Suprapubic skin (tissue), 4 donors: ENCODE measurements at regions not wholly inside any gene's neighbourhood (a gene's known extent, or its start where the extent isn't known, plus 50 kb on each side); places are given as distances from the start of the nearest gene placed in this dataset.

Source experiments
- DNase-seq, 2 donors: peaks; one replicate each; pipeline ENCODE4 v3.0.0-alpha.2; 2019; ENCODE audit warnings: low spot score in 2 of 2
- H3K27ac ChIP-seq: fragments of 200-600 bp; sonication (generic); one replicate; pipeline ENCODE4 v1.5.1; 2019
- H3K27me3 ChIP-seq: fragments of 200-600 bp; sonication (generic); one replicate; pipeline ENCODE4 v1.5.1; 2019
- H3K36me3 ChIP-seq: fragments of 200-600 bp; sonication (generic); one replicate; pipeline ENCODE4 v1.5.1; 2019
- H3K4me1 ChIP-seq: fragments of 200-600 bp; sonication (generic); one replicate; pipeline ENCODE4 v1.5.1; 2019
- H3K4me3 ChIP-seq: fragments of 200-600 bp; sonication (generic); one replicate; pipeline ENCODE4 v1.5.1; 2019; ENCODE audit warnings: mild to moderate bottlenecking
- H3K9me3 ChIP-seq: fragments of 200-600 bp; sonication (generic); one replicate; pipeline ENCODE4 v1.5.1; 2019
- EP300 ChIP-seq: sonication (generic); formaldehyde crosslinking; IDR thresholded peaks from one replicate; pipeline ENCODE4 v1.6.1; 2017; ENCODE audit warnings: antibody characterized with exemption
- POLR2A ChIP-seq, 2 donors: fragments of 450-650 bp; IDR thresholded peaks; one replicate each; pipeline ENCODE4 v1.6.1; 2017; ENCODE audit warnings: antibody characterized with exemption in 2 of 2, mild to moderate bottlenecking in 2 of 2, moderate library complexity in 2 of 2
- POLR2AphosphoS5 ChIP-seq, 3 donors: sonication (generic); formaldehyde crosslinking; IDR thresholded peaks; one replicate each; pipeline ENCODE4 v1.6.1; 2017; ENCODE audit warnings: antibody characterized with exemption in 3 of 3
- WGBS: methylation state at CpG from one replicate; pipeline ENCODE4 v1.1.5; 2018; 5-methylcytosine and 5-hydroxymethylcytosine counted together
- TF ChIP-seq, protein P1 (sequence below), 2 donors: fragments of 200-600 bp in 1 of 2; fragments of 450-650 bp in 1 of 2; sonication (generic) in 1 of 2; IDR thresholded peaks; one replicate each; pipeline ENCODE4 v1.5.1; 2016 to 2019; ENCODE audit warnings: antibody characterized with exemption in 2 of 2, mild to moderate bottlenecking in 1 of 2, moderate library complexity in 1 of 2

DNA sequence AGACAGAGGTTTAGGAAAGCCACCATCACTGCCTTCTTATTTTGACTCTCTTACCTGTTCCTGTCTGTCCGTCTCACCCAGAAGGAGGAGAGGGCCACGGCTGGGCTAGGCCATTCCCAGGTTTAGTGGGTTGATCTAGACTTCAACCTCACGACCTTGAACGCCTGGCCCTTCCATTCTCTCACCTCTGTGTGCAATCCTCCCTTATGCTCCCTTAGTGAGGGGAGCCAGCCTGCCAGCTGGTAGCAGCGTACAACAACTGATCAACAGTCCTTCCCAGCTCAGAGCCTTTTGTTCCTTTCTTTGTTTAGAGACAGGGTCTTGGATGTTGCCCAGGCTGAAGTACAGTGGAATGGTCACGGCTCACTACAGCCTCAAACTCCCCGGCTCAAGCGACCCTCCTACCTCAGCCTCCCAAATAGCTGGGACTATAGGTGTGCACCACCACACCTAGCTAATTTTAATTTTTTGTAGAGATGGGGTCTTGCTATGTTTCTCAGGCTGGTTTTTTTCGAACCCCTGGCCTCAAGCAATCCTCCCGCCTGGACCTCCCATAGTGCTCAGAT is 123.9 kb downstream of the ZNF664 start:
- no peaks in the 10 kb centered on the region for H3K4me1 ChIP-seq
- 91% methylated on average over 10 of the region's 10 CpGs for WGBS
- H3K4me3 ChIP-seq = no peak overlapping the region
- H3K27ac ChIP-seq = no peak overlapping the region
- no peaks in the 10 kb centered on the region for H3K36me3 ChIP-seq
- DNase-seq = no peak
- H3K9me3 ChIP-seq = no peaks in the 10 kb centered on the region
- TF ChIP-seq POLR2A (IDR thresholded peaks at IDR 0.05) (no peak), EP300 (no peak), POLR2AphosphoS5 (IDR thresholded peaks at IDR 0.05) (no peak)
- TF ChIP-seq, protein P1, sequence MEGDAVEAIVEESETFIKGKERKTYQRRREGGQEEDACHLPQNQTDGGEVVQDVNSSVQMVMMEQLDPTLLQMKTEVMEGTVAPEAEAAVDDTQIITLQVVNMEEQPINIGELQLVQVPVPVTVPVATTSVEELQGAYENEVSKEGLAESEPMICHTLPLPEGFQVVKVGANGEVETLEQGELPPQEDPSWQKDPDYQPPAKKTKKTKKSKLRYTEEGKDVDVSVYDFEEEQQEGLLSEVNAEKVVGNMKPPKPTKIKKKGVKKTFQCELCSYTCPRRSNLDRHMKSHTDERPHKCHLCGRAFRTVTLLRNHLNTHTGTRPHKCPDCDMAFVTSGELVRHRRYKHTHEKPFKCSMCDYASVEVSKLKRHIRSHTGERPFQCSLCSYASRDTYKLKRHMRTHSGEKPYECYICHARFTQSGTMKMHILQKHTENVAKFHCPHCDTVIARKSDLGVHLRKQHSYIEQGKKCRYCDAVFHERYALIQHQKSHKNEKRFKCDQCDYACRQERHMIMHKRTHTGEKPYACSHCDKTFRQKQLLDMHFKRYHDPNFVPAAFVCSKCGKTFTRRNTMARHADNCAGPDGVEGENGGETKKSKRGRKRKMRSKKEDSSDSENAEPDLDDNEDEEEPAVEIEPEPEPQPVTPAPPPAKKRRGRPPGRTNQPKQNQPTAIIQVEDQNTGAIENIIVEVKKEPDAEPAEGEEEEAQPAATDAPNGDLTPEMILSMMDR (IDR thresholded peaks at IDR 0.05) = no peak
- H3K27me3 ChIP-seq = no peaks in the 10 kb centered on the region

DNA sequence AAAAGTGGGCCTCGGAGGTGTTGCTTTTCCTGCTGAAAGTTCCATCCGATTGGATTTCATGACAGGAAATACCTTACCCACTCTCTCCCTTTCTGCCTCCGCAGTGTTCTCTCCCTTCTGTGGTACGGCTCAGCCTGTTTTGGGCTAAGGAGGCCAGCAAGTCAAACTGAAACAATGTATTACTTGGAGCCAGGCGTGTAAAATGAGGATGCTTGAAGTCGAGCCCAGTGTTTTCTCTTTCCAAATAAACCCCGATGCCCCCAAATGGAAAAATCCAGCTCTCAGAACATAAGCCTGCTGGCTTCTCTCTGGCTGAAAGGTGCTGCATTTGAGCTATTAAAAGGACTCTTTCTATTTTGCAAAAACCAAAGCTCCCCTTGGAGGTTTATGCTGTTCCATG is 124.7 kb downstream of the ZNF664 start:
- Histone ChIP-seq H3K27me3 (no peaks in the 10 kb centered on the region), H3K4me3 (no peak overlapping the region), H3K36me3 (no peaks in the 10 kb centered on the region), H3K4me1 (no peaks in the 10 kb centered on the region), H3K27ac (no peak overlapping the region), H3K9me3 (no peaks in the 10 kb centered on the region)
- 32% methylated on average over 7 of the region's 7 CpGs for WGBS
- DNase-seq = no peak
- TF ChIP-seq, protein P1 (IDR thresholded peaks at IDR 0.05) = no peak
- no peak for TF ChIP-seq POLR2A (IDR thresholded peaks at IDR 0.05)

DNA sequence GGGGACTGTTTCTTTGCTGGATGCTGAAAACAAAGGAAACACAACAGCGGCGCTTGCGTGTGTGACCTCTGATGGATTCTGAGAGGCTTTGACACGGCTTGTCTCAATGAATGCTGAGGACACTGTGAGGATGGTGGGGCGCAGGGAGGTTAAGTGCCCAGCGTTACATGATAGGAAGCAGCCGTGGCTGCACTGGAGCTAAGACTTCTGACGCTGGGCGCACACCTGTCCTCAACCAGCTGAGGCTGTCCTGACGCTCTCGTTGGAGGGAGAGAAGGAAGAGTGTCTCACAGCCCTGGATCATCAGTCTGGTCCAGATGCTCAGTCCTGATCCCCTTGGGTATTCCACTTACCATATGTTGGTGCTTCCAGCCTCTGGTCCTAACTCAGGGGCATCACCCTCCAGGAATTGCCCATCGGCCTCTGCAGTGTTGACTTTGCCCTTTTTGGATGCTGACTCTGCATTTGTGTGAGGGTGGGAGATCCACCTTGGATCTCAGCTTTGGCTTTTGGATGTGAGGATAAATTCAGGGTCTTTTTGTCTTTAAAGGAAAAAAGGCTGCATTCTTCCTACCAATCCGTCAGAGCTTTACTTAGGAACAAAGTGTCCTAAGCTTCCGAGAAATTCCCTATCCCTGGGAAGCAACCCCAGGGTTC is 125.2 kb downstream of the ZNF664 start:
- H3K36me3 ChIP-seq = no peaks in the 10 kb centered on the region
- H3K27ac ChIP-seq = no peak overlapping the region
- H3K9me3 ChIP-seq = no peaks in the 10 kb centered on the region
- no peaks in the 10 kb centered on the region for H3K27me3 ChIP-seq
- H3K4me1 ChIP-seq = no peaks in the 10 kb centered on the region
- DNase-seq = no peak
- TF ChIP-seq, protein P1 (IDR thresholded peaks at IDR 0.05) = no peak
- TF ChIP-seq POLR2AphosphoS5 (IDR thresholded peaks at IDR 0.05) (no peak), POLR2A (IDR thresholded peaks at IDR 0.05) (no peak), EP300 (no peak)
- no peak overlapping the region for H3K4me3 ChIP-seq
- 76% methylated on average over 14 of the region's 14 CpGs for WGBS

DNA sequence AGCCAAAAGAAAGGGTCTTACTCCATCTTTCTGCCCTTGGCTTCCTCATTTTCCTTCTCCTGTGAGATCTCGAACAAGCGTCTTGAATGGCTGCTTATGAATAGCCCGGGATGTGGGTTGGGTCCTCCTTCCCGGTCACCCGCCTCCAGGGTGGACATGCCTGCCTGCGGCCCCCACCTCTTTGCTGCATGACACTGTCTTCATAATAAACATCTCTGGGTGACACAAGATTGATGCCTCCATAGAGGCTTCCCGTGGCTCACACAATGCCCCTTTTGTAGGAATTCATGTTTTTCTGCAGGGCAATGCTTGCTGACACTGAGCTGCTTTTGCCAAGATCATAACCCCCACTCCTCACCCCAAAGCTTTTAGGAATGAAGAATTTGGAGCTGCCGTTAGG is 125.9 kb downstream of the ZNF664 start:
- no peak for TF ChIP-seq EP300
- Histone ChIP-seq H3K27ac (no peak overlapping the region), H3K4me3 (no peak overlapping the region), H3K27me3 (no peaks in the 10 kb centered on the region), H3K4me1 (no peaks in the 10 kb centered on the region), H3K9me3 (no peaks in the 10 kb centered on the region), H3K36me3 (no peaks in the 10 kb centered on the region)
- WGBS = 68% methylated on average over 7 of the region's 8 CpGs
- no peak for DNase-seq

DNA sequence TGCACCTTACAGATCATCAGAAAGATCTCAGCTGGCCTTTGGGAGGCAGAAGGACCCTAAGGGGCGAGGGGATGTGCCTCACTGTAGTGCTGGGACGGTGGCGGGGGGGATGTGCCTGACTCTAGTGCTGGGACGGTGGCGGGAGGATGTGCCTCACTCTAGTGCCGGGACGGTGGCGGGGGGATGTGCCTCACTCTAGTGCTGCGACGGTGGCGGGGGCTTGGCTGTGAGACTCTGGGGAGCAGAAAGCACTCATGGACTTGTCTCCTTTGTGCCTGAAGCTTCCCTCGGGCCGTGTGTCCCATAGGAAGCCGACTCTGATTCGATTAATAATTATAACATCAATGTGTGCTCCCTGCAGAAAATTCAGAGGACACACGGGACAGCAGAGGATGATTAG is 126.6 kb downstream of the ZNF664 start:
- no peaks in the 10 kb centered on the region for H3K4me1 ChIP-seq
- no peak overlapping the region for H3K4me3 ChIP-seq
- TF ChIP-seq POLR2A (IDR thresholded peaks at IDR 0.05) (no peak), POLR2AphosphoS5 (IDR thresholded peaks at IDR 0.05) (no peak), EP300 (no peak)
- TF ChIP-seq, protein P1 (IDR thresholded peaks at IDR 0.05) = no peak
- no peaks in the 10 kb centered on the region for H3K36me3 ChIP-seq
- WGBS = 90% methylated on average over 16 of the region's 16 CpGs
- H3K27me3 ChIP-seq = no peaks in the 10 kb centered on the region
- DNase-seq = no peak
- no peaks in the 10 kb centered on the region for H3K9me3 ChIP-seq
- no peak overlapping the region for H3K27ac ChIP-seq
